GM19395 (cell line): ENCODE measurements at regions not wholly inside any gene's neighbourhood (a gene's known extent, or its start where the extent isn't known, plus 50 kb on each side); places are given as distances from the start of the nearest gene placed in this dataset.
"Not testable (repeated sequence)": the region's sequence is repeated elsewhere in the genome, so short reads cannot be mapped to it uniquely, and the experiment has no call there.

Experiments used
- ATAC-seq: cut with Tn5 transposase; IDR thresholded peaks from one replicate; pipeline ENCODE4 v1.9.1; 2021; ENCODE audit warnings: mild to moderate bottlenecking, moderate library complexity; ENCODE audit not compliant: unreplicated experiment

DNA sequence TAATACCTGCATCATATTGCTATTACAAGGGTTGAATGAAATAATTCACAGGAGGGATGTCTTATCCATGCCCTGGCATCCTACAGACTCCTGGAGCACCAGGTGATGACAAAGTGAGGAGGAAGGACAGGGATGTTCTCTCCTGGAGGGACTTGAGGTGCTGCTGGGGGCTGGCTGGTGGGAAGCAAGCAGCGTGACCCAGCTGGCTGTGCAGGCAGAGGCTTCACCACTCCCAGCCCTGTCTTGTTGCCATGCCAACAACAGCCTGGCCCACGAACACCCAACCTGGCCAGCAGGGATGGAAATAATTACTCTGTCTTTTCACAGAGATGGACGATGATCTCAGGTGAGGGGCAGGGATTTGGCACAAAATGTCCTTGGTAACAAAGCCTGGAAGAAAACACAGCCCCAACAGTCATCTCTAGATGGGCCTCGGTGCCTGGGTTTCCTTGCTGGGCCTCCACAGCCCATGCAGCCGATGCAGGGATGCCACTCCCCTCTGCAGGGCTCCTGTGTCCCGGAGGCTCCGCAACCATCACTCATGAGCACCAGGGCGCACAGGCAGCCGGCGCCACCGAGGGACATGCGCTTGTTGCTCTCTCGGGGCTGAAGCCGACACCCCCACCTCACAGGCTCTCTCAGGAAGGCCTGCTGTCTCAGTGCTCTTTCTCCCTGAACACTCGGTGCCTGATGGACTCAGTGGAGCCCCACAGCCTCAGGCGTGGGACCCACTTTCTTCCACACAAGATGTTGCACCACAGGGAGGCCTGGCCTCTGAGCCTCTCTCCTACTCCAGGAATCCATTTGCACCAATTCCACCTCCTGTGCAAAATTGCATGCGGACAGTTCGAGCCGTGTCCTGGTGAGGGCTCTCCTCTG, 205.9 kb downstream of the LAT start:
- ATAC-seq: not testable (repeated sequence)

DNA sequence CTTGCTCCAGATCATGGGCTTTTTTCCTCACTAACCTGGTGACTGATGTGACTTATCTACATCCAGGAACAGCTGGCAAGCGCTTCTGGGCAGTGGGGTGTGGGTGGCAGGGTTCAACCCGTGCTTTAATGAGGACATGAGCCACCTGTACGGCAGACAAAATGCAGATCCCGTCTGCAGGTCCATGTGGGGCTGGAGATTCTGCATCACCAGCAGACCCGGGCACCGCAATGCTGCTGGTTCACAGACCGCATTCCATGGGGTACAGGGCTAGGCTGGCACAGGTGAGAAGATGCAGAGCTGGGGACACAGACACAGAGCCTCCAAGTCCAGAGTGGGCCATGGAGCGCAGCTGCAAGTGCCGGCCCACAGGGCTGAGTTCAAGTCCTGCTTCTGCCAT, 204.0 kb downstream of the LAT start:
- not testable (repeated sequence) for ATAC-seq

DNA sequence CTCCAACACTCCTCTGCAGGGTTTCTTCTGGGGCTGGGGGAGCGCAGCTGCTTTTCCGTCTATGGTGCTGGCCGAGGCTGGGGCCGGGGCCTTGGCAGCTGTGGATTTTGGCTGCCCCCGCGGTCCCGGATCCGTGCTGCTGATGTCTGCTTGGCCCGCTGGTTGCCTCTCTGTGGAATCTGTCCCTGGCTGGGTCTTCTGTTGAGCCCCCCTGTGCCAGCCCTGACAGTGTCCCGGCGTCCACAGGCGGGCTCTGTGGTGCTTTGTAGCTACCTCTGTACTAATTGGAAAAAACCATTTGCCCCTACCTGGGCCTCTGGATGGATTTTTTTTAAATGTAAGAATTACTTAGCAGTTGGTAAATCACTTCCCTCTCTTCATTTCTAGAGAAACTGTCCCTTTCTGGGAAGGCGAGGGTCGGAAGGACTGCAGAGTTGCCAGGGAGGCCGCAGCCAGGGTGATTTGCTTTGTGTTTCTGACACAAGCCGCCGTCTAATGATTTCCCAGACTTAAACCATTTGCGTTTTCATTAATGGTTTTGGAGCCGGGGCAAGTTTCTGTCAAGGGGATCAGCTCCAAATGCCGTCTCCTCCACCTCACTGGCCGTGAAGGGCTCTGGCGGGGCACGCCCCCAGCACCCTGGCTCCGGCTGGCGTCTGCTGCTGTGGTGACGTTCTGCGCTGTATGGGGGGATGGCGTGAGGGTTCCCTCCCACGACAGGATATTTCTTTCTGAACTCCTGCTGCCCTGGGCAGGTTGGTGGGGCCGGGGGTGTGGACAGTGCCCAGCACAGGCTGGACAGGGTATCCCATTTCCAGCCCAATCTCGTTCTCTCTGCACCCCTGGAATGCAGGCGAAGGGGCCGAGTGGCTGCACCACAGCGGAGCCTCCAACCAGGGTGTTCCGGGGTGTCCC, 201.7 kb downstream of the LAT start:
- not testable (repeated sequence) for ATAC-seq

- not testable (repeated sequence) for ATAC-seq
These were observed 201.0 kb downstream of the LAT start for GRCh38 chr16:29185872-29186271.

DNA sequence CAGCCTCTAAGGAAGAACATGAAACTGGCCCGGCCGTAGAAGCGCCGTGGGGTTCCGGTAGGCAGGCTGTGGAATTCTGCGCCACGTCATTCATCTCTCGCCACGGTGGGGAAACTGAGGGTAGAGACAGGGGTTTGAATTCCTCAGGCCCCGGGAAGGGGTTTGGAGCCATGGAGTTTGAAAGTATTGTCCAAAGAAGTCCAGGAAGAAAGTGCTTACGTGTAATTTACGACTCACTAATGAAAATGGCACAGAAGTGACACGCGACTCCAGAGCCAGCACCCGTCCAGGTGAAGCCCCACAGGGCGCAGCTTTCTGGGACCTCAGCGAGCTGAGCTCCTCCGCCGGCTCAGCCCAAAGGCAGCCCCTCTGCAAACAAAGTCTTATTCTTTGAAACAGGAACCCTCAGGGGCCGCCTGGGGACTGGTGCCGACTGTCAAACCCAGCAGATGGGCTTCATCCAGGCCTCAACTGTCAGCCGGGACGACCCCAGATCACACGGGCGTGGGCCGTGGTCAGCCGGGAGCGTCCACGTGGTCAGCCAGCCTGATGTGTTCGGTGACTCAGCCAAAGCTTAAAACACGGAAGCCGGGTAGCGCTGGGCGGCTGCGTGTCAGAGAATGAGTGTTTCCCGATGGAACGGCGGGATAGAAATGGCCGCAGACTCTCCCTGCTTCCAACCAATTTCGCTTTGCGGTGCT, 200.0 kb downstream of the LAT start:
- not testable (repeated sequence) for ATAC-seq

- ATAC-seq: not testable (repeated sequence)
These were observed 198.4 kb downstream of the LAT start for GRCh38 chr16:29182940-29183868.

- no peak for ATAC-seq
These were observed 197.6 kb downstream of the LAT start for GRCh38 chr16:29182501-29182900.

- not testable (repeated sequence) for ATAC-seq
These were observed 197.1 kb downstream of the LAT start for GRCh38 chr16:29181921-29182411.

GRCh38 chr16:29181254-29181780, 196.5 kb downstream of the LAT start:
- ATAC-seq: not testable (repeated sequence)

DNA sequence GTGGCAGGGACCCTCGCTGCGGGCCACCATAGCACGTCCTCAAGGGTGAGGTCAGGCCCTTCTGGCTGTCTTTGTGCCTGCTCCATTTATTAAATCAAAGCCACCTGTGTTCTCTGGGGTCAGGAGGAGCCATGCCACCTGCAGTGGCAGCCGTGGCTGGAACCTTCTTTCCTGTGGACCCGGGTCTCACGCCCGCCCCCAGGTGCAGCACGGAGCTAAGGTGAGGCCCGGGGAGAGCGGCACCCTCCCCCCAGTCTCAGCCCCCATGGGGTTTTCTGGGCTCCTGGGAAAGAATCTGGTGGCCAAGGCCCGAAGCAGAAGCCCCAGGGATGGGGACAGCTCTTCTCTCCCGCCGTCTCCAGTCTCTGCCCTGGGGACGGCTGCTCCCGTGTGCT, 195.4 kb downstream of the LAT start:
- not testable (repeated sequence) for ATAC-seq

DNA sequence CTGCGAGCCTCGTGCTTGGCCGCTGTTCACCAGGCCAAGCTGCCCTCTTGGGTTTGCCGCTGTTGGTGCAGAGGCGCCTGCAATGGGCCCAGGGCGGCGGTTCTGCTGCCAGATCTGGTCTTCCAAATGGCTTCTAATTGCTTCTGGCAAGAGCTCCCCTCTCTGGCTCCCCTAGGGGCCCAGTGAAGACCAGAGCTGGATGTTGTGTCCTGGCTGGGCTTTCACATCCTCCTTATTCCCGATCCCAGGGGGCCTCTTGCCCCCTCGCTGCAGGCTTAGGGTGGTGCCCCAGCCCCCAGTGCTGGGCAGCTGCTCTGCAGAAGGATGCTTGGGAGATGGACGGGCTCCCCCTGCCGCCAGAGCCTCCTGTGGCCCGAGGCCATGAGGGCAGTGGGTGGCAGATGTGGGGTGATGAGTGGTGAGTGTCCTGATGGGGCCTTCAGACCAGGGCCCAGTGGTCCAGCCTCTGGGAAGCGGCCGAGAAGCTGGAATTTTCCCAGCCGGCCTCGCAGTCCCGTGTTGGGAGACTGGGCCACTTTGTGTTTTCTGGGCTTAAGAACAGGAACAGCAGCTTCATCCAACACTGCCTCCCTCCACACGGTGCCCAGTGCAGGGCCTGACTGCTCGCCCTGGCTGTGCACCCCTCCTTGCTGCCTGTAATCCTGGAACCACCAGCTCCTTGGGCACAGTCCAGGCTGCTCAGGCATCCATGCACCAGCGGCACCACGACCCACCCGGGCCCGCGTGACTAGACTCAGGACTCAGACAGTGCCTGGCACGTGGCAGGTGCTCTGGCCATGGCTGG, 194.8 kb downstream of the LAT start:
- not testable (repeated sequence) for ATAC-seq

GRCh38 chr16:29177888-29178726, 193.3 kb downstream of the LAT start:
- not testable (repeated sequence) for ATAC-seq

- ATAC-seq: not testable (repeated sequence)
These were observed 192.5 kb downstream of the LAT start for GRCh38 chr16:29177203-29177887.

GRCh38 chr16:29176822-29177202, 192.0 kb downstream of the LAT start:
- ATAC-seq: not testable (repeated sequence)

DNA sequence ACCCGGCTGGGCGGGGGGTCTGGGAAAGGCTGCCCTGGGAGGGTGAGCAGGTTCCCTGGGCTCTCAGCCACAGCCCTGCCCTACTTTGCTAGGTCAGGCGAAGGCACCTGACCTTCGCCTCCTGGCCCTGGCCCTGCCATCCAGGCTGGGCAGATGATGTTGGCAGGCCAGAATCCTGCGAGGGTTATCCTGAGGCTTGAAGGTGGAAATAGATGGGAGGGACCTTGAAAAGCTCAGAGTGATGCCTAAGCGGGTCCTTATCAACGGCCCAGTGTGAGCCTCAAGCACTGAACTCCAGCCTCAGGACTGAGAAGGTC, 191.3 kb downstream of the LAT start:
- not testable (repeated sequence) for ATAC-seq

DNA sequence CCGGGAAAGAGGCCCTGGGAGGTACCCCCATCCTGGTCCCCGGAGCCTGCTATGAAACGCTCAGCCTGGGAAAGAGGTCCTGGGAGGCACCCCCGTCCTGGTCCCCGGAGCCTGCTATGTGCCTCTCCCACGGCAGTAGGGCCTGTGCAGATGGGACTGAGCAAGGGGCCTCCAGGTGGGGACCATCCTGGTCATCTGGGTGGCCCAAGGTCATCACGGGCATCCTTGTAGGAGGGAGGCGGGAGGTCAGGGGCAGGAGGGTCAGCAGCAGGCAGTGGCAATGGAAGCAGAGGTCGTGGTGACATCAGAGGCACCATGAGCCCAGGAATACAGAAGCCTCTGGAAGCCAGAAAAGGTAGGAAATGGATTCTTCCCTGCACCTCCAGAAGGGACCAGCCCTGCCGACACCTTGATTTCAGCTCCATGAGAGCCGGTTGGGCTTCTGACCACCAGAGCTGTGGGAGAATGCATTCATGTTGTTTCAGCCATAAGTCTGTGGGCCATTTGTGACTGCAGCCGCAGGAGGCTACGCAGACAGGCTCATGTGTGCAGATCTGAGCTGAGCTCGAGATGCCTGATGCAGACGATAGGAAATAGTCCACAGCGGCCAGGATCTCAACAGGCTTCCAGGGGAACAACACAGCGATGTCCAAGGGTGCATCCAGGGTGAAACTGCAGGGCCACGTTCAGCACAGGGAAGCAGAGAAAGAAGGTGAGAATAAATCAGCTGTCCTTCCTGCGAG, 190.7 kb downstream of the LAT start:
- ATAC-seq: not testable (repeated sequence)
